Nephron progenitor cell (in vitro differentiated cells): ENCODE measurements at regions not wholly inside any gene's neighbourhood (a gene's known extent, or its start where the extent isn't known, plus 50 kb on each side); places are given as distances from the start of the nearest gene placed in this dataset.
"Not testable (repeated sequence)": the region's sequence is repeated elsewhere in the genome, so short reads cannot be mapped to it uniquely, and the experiment has no call there.

Source experiments
- DNase-seq: peaks from one replicate; pipeline ENCODE4 v3.0.0; 2021
- H3K27ac Mint-ChIP-seq: 2 replicates; pipeline ENCODE4 v1.8.0; 2021; ENCODE audit warnings: mild to moderate bottlenecking, moderate library complexity, mixed read lengths
- H3K27me3 Mint-ChIP-seq: 2 replicates; pipeline ENCODE4 v1.8.0; 2021; ENCODE audit warnings: mild to moderate bottlenecking, low read depth, mixed read lengths; ENCODE audit not compliant: poor library complexity
- H3K36me3 Mint-ChIP-seq: 2 replicates; pipeline ENCODE4 v1.8.0; 2021; ENCODE audit warnings: low read depth, mixed read lengths
- H3K4me1 Mint-ChIP-seq: 2 replicates; pipeline ENCODE4 v1.8.0; 2021; ENCODE audit warnings: mixed read lengths
- H3K4me3 Mint-ChIP-seq: 2 replicates; pipeline ENCODE4 v1.8.0; 2021; ENCODE audit warnings: mild to moderate bottlenecking, moderate library complexity, mixed read lengths
- H3K9me3 Mint-ChIP-seq: 2 replicates; pipeline ENCODE4 v1.8.0; 2021; ENCODE audit warnings: mild to moderate bottlenecking, moderate library complexity, mixed read lengths
- CTCF ChIP-seq: fragments of 200-600 bp; sonication (generic); IDR thresholded peaks from 2 replicates; pipeline ENCODE4 v1.5.0; 2021; ENCODE audit warnings: antibody characterized with exemption

- Mint-ChIP-seq H3K4me1 (peaks cover 55% of the 10 kb centered on the region), H3K9me3 (peaks cover 15% of the 10 kb centered on the region), H3K36me3 (peaks cover 13% of the 10 kb centered on the region), H3K27me3 (no peaks in the 10 kb centered on the region), H3K4me3 (peak overlapping the region; percentile 49), H3K27ac (no peak overlapping the region)
- no peak for DNase-seq
- TF ChIP-seq CTCF, result no peak
Measured at GRCh38 chr20:52001999-52002666, 189.4 kb downstream of the ZFP64 start.

- DNase-seq, H3K4me3 Mint-ChIP-seq, H3K27me3 Mint-ChIP-seq, H3K27ac Mint-ChIP-seq: not testable (repeated sequence)
- H3K36me3 Mint-ChIP-seq, result peaks cover 24% of the 10 kb centered on the region
- peaks cover 29% of the 10 kb centered on the region for H3K9me3 Mint-ChIP-seq
- peaks cover 21% of the 10 kb centered on the region for H3K4me1 Mint-ChIP-seq
Measured at GRCh38 chr20:51997281-51997936, 194.2 kb downstream of the ZFP64 start.

GRCh38 chr20:51995551-51995951 lies 193.2 kb upstream of the SALL4 start:
- Mint-ChIP-seq H3K27ac (peak overlapping the region; percentile 73), H3K4me1 (peaks cover 11% of the 10 kb centered on the region), H3K4me3 (no peak overlapping the region), H3K27me3 (no peaks in the 10 kb centered on the region), H3K9me3 (peaks cover 29% of the 10 kb centered on the region), H3K36me3 (peaks cover 24% of the 10 kb centered on the region)
- no peak for DNase-seq
- no peak for TF ChIP-seq CTCF

- peaks cover 11% of the 10 kb centered on the region for H3K4me1 Mint-ChIP-seq
- no peak for DNase-seq
- H3K36me3 Mint-ChIP-seq, result peaks cover 24% of the 10 kb centered on the region
- peak overlapping the region; percentile 73 for H3K27ac Mint-ChIP-seq
- H3K27me3 Mint-ChIP-seq, result no peaks in the 10 kb centered on the region
- no peak overlapping the region for H3K4me3 Mint-ChIP-seq
- TF ChIP-seq CTCF, result no peak
- peaks cover 29% of the 10 kb centered on the region for H3K9me3 Mint-ChIP-seq
Measured at GRCh38 chr20:51994751-51995417, 192.6 kb upstream of the SALL4 start.

- peak overlapping the region; percentile 71 for H3K27ac Mint-ChIP-seq
- TF ChIP-seq CTCF, result no peak
- H3K36me3 Mint-ChIP-seq, result no peaks in the 10 kb centered on the region
- no peaks in the 10 kb centered on the region for H3K9me3 Mint-ChIP-seq
- no peak for DNase-seq
- H3K4me1 Mint-ChIP-seq, result peaks cover 17% of the 10 kb centered on the region
- H3K4me3 Mint-ChIP-seq, result no peak overlapping the region
- H3K27me3 Mint-ChIP-seq, result no peaks in the 10 kb centered on the region
Measured at GRCh38 chr20:51987812-51988211, 185.5 kb upstream of the SALL4 start.

GRCh38 chr20:51985013-51985415 lies 182.7 kb upstream of the SALL4 start:
- TF ChIP-seq CTCF, result no peak
- peak overlapping the region; percentile 79 for H3K27ac Mint-ChIP-seq
- peaks cover 17% of the 10 kb centered on the region for H3K4me1 Mint-ChIP-seq
- DNase-seq, result no peak
- no peaks in the 10 kb centered on the region for H3K36me3 Mint-ChIP-seq
- H3K4me3 Mint-ChIP-seq, result no peak overlapping the region
- no peaks in the 10 kb centered on the region for H3K27me3 Mint-ChIP-seq
- no peaks in the 10 kb centered on the region for H3K9me3 Mint-ChIP-seq
